ENCODE measurements at regions not wholly inside any gene's neighbourhood (a gene's known extent, or its start where the extent isn't known, plus 50 kb on each side); places are given as distances from the start of the nearest gene placed in this dataset.
A peak's percentile ranks its signal among the peaks of the same experiment; 100 is the strongest.

DNA sequence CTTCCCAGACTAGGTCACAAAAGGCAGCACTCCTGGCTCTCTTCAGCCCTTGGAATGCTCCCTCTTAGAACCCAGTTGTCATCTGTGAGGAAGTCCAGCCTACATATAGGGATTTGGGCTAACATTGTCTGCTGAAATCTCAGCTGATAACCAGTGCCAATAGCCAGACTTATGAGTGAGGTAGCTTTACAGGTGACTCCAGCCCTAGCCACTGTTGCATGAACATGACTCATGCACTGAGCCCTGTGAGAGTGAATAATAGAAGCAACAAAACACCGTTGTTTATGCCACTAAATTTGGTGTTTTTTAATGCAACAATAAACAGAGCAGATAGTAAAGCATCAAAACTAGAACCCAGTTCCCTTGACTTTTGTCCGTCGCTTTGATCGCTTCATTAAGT, 433.2 kb downstream of the STIM2 start:
- Histone ChIP-seq H3K9me3 (replicated peaks) (no peaks in the 10 kb centered on the region), H3K4me3 (no peak overlapping the region), H3K27ac (no peak overlapping the region), H3K27me3 (no peaks in the 10 kb centered on the region), H3K4me1 (no peaks in the 10 kb centered on the region), H3K36me3 (no peaks in the 10 kb centered on the region)
- DNase-seq, result no peak

DNA sequence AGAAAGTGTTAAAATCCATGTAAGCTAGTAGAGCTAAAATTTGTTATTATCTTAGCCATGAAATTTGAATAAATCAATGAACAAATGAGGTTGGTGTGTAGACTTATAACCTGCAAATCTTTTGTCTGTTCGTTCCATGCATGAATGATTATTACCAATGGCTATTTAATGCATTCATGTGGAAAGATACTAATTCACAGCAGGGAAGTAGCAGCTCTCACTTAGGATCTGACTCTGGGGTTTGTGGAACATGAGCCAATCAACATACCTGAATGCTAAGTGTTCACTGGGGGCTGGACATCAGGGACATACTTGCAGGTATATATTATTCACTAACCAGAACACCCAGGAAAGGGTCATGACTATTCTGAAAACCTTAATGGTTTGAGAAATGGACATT, 444.1 kb downstream of the STIM2 start:
- no peaks in the 10 kb centered on the region for H3K27me3 ChIP-seq
- H3K4me3 ChIP-seq, result no peak overlapping the region
- H3K27ac ChIP-seq, result no peak overlapping the region
- DNase-seq, result no peak
- H3K36me3 ChIP-seq, result no peaks in the 10 kb centered on the region
- H3K4me1 ChIP-seq, result no peaks in the 10 kb centered on the region; the same call in 1 of the 2 replicates
- no peaks in the 10 kb centered on the region for H3K9me3 ChIP-seq (replicated peaks)

- H3K4me1 ChIP-seq, result no peaks in the 10 kb centered on the region; the same call in 1 of the 2 replicates
- H3K27ac ChIP-seq, result no peak overlapping the region
- no peaks in the 10 kb centered on the region for H3K27me3 ChIP-seq
- DNase-seq, result no peak
- H3K9me3 ChIP-seq (replicated peaks), result no peaks in the 10 kb centered on the region
- no peak overlapping the region for H3K4me3 ChIP-seq
- H3K36me3 ChIP-seq, result no peaks in the 10 kb centered on the region
These were observed 444.6 kb downstream of the STIM2 start for GRCh38 chr4:27305246-27305645.

GRCh38 chr4:27308379-27308778, 447.7 kb downstream of the STIM2 start:
- Histone ChIP-seq H3K27me3 (no peaks in the 10 kb centered on the region), H3K9me3 (replicated peaks) (no peaks in the 10 kb centered on the region), H3K27ac (no peak overlapping the region), H3K36me3 (no peaks in the 10 kb centered on the region), H3K4me3 (no peak overlapping the region), H3K4me1 (no peaks in the 10 kb centered on the region; the same call in 1 of the 2 replicates)
- DNase-seq, result peak in 1 of 2 experiments; percentile 18

DNA sequence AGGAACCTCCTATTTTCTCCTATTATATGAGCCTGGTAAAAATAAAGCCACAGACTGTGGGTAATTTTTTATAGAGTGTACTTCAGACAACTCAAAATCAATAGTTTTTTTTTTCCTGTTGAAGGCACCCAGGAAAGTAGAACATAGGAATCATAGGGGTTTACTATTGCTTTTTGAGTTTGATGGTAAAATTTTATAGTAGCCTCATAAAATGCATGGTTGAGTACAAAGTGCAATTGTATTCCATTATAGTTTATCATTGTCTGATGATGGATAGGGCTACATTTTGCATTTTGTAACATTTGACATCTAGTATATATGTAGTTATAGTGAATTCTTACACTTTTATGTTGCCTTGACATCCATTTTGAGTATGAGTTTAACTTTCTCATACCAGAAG, 455.0 kb downstream of the STIM2 start:
- no peaks in the 10 kb centered on the region for H3K9me3 ChIP-seq (replicated peaks)

GRCh38 chr4:27316176-27316575, 455.5 kb downstream of the STIM2 start:
- Histone ChIP-seq H3K36me3 (no peaks in the 10 kb centered on the region), H3K27ac (no peak overlapping the region), H3K9me3 (replicated peaks) (no peaks in the 10 kb centered on the region), H3K27me3 (no peaks in the 10 kb centered on the region; the same call in 1 of the 2 replicates), H3K4me1 (no peaks in the 10 kb centered on the region), H3K4me3 (no peak overlapping the region)
- DNase-seq, result no peak

More for the DNA sequence above, 455.0 kb downstream of the STIM2 start:
- DNase-seq, result no peak
- no peaks in the 10 kb centered on the region for H3K36me3 ChIP-seq
- H3K4me3 ChIP-seq, result no peak overlapping the region
- H3K27me3 ChIP-seq, result no peaks in the 10 kb centered on the region; the same call in 1 of the 2 replicates
- H3K27ac ChIP-seq, result no peak overlapping the region
- no peaks in the 10 kb centered on the region for H3K4me1 ChIP-seq

DNA sequence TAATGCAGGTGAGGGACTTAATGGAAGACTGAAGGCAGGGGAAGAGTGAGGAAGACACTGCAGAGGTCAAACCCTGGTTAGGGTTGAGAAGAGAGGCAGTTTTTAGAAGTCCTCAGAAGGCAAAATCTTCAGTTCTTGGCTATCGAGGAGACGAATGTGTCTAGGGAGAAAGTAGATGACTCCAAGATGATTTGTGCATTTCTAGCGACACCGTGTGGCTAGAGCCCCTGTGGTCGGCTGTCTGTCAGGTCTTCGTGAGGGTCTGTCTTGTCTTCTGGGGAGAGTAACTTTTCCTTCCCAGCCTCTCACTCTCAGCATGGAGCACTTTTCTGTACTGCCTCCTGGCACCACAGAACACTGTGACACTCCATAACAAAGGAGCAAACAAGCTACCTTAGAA, 458.1 kb downstream of the STIM2 start:
- Histone ChIP-seq H3K4me3 (no peak overlapping the region), H3K27ac (no peak overlapping the region), H3K36me3 (no peaks in the 10 kb centered on the region), H3K4me1 (no peaks in the 10 kb centered on the region), H3K27me3 (peaks cover 8% of the 10 kb centered on the region), H3K9me3 (replicated peaks) (no peaks in the 10 kb centered on the region)
- peak; percentile 19 to 59 for DNase-seq

- DNase-seq, result no peak
- no peaks in the 10 kb centered on the region for H3K36me3 ChIP-seq
- no peak overlapping the region for H3K27ac ChIP-seq
- no peak overlapping the region for H3K4me3 ChIP-seq
- no peaks in the 10 kb centered on the region for H3K9me3 ChIP-seq (replicated peaks)
- H3K4me1 ChIP-seq, result no peaks in the 10 kb centered on the region
- peaks cover 16% of the 10 kb centered on the region for H3K27me3 ChIP-seq
These were observed 466.4 kb downstream of the STIM2 start for GRCh38 chr4:27326991-27327390.

GRCh38 chr4:27327421-27328181, 467.0 kb downstream of the STIM2 start:
- no peaks in the 10 kb centered on the region for H3K36me3 ChIP-seq
- H3K4me1 ChIP-seq, result no peaks in the 10 kb centered on the region
- no peak overlapping the region for H3K27ac ChIP-seq
- no peak overlapping the region for H3K4me3 ChIP-seq
- no peak for DNase-seq
- H3K9me3 ChIP-seq (replicated peaks), result no peaks in the 10 kb centered on the region
- peaks cover 12% of the 10 kb centered on the region for H3K27me3 ChIP-seq

DNA sequence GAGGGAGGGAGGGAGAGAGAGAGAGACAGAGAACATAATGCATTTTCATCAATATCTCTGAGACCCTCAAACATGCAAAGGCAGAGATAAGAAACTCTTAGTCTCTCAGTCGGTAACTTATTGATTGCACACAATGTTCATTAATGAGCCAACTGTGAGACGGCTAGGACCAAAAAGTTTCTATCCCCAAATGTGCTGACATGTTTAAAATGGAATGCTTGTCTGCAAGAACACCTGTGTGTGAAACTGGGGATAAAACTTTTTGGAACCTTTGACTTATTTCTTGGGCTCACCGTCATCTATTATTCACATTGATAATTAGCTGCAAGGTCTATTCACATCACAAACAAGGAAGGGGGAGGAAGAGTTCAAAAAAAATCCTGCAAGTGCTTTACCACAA, 477.9 kb downstream of the STIM2 start:
- Histone ChIP-seq H3K4me1 (no peaks in the 10 kb centered on the region), H3K4me3 (no peak overlapping the region), H3K36me3 (no peaks in the 10 kb centered on the region), H3K27ac (no peak overlapping the region), H3K27me3 (no peaks in the 10 kb centered on the region; the same call in 1 of the 2 replicates), H3K9me3 (replicated peaks) (no peaks in the 10 kb centered on the region)
- no peak for DNase-seq

- no peak for DNase-seq
- Histone ChIP-seq H3K27ac (no peak overlapping the region), H3K27me3 (no peaks in the 10 kb centered on the region), H3K36me3 (no peaks in the 10 kb centered on the region), H3K4me3 (no peak overlapping the region), H3K4me1 (no peaks in the 10 kb centered on the region), H3K9me3 (replicated peaks) (no peaks in the 10 kb centered on the region)
These were observed 482.8 kb downstream of the STIM2 start for GRCh38 chr4:27343411-27343810.

DNA sequence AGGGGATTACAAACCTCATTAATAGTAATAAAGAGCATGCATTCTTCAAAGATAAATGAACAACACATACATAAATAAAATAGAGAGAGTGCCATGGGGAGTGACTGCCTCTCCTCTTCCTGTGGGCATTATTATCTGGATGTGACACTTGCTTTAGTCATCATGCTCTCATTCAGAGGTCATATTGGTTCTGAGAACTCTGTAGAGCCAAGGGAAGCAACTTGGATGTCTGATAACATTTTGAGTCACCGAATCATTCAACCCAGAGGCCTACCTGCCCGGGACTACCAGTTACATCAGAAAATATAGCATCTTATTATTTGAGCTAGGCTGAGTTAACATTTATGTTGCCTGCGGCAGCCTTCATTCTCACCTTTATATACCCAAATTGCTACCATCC, 489.5 kb downstream of the STIM2 start:
- H3K9me3 ChIP-seq (replicated peaks), result no peaks in the 10 kb centered on the region
- no peak overlapping the region for H3K4me3 ChIP-seq
- no peak for DNase-seq
- no peaks in the 10 kb centered on the region for H3K4me1 ChIP-seq
- H3K36me3 ChIP-seq, result no peaks in the 10 kb centered on the region
- H3K27ac ChIP-seq, result no peak overlapping the region
- H3K27me3 ChIP-seq, result no peaks in the 10 kb centered on the region

- H3K27ac ChIP-seq, result no peak overlapping the region
- DNase-seq, result peak in 1 of 2 experiments; percentile 4
- no peaks in the 10 kb centered on the region for H3K36me3 ChIP-seq
- H3K27me3 ChIP-seq, result no peaks in the 10 kb centered on the region
- H3K9me3 ChIP-seq (replicated peaks), result no peaks in the 10 kb centered on the region
- H3K4me3 ChIP-seq, result no peak overlapping the region
- H3K4me1 ChIP-seq, result no peaks in the 10 kb centered on the region
These were observed 496.6 kb downstream of the STIM2 start for GRCh38 chr4:27357283-27357682.

- H3K27me3 ChIP-seq, result no peaks in the 10 kb centered on the region
- no peaks in the 10 kb centered on the region for H3K9me3 ChIP-seq (replicated peaks)
- no peak overlapping the region for H3K4me3 ChIP-seq
- no peaks in the 10 kb centered on the region for H3K4me1 ChIP-seq
- DNase-seq, result no peak
- no peak overlapping the region for H3K27ac ChIP-seq
- no peaks in the 10 kb centered on the region for H3K36me3 ChIP-seq
These were observed 497.6 kb downstream of the STIM2 start for GRCh38 chr4:27358269-27358668.

DNA sequence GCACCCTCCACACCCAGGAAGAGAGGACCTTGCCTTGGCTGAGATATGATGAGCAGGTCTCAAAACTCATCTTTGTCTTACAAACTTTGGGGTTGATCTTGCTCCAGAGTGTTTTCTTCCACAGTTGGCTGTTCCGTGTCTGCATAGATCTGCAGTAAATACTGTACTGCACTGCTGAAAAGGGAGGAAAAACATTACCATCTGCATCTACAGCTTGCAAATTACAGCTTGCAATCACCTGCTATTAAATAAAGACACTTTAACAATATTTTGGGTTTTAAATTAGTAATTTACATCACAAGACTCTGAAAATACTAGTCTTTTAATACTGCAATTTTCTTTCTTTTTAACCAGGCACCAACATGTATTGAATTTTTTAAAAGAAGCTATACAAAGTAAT, 499.5 kb downstream of the STIM2 start:
- Histone ChIP-seq H3K9me3 (replicated peaks) (no peaks in the 10 kb centered on the region), H3K4me1 (no peaks in the 10 kb centered on the region), H3K27me3 (no peaks in the 10 kb centered on the region), H3K4me3 (no peak overlapping the region), H3K36me3 (no peaks in the 10 kb centered on the region), H3K27ac (no peak overlapping the region)
- DNase-seq, result no peak

DNA sequence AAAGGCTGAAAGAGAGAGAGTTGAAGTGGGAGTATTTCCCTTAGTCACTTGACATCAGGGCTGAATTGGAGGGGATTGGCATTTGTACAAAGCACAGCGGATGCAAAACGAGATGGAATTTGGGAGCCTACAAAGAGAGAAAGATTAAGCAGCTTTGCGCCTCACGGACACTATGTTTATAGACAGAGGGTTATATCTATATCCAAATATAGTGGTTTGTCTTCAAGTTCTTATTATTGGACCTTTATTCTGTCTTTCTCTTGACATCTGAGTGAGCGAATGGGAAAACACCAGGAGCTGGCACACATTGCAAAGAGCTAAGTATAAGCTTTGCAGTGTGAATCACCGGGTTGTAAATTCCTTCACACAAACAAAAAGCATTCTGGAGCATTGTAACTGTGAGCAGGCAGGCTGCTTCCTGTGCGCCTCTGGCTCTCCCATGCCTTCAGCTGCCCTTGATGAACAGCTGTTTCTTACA, 500.2 kb downstream of the STIM2 start:
- Histone ChIP-seq H3K9me3 (replicated peaks) (no peaks in the 10 kb centered on the region), H3K27ac (no peak overlapping the region), H3K4me3 (no peak overlapping the region), H3K27me3 (no peaks in the 10 kb centered on the region), H3K36me3 (no peaks in the 10 kb centered on the region), H3K4me1 (no peaks in the 10 kb centered on the region)
- DNase-seq, result peak; percentile 18 to 36

Data from SJCRH30 (cell line).